Adrenal gland (tissue), 9 donors: ENCODE measurements at regions not wholly inside any gene's neighbourhood (a gene's known extent, or its start where the extent isn't known, plus 50 kb on each side); places are given as distances from the start of the nearest gene placed in this dataset.

Source experiments
- DNase-seq, 7 donors: peaks; one replicate each; pipeline ENCODE4 v3.0.0-alpha.2; 2019 to 2020
- H3K27ac ChIP-seq, 5 donors: fragments of 200-600 bp; sonication (generic) in 4 of 5; 1 replicate in 3 of 5; 2 replicates in 2 of 5; pipeline versions ENCODE4 v1.5.1 to v1.8.0; 2016 to 2020; ENCODE audit warnings: mild to moderate bottlenecking in 1 of 5
- H3K27me3 ChIP-seq: fragments of 200-600 bp; 2 replicates; pipeline ENCODE4 v1.8.0; 2021
- H3K36me3 ChIP-seq, 2 donors: fragments of 200-600 bp; replicated peaks in 1 of 2; 1 replicate in 1 of 2; 2 replicates in 1 of 2; pipeline versions ENCODE4 v1.5.1 to v1.8.0; 2018 to 2022
- H3K4me1 ChIP-seq, 2 donors: fragments of 200-600 bp; replicated peaks in 1 of 2; 1 replicate in 1 of 2; 2 replicates in 1 of 2; pipeline versions ENCODE4 v1.5.1 to v1.8.0; 2018 to 2021
- H3K4me3 ChIP-seq, 4 donors: fragments of 200-600 bp; sonication (generic) in 3 of 4; one replicate each; pipeline ENCODE4 v1.5.1; 2016 to 2018
- H3K9me3 ChIP-seq, 3 donors: fragments of 200-600 bp; sonication (generic) in 1 of 3; replicated peaks in 1 of 3; 1 replicate in 2 of 3; 2 replicates in 1 of 3; pipeline versions ENCODE4 v1.5.1 to v1.8.0; 2016 to 2021
- POLR2A ChIP-seq, 2 donors: fragments of 450-650 bp; IDR thresholded peaks; one replicate each; pipeline ENCODE4 v1.6.1; 2017; ENCODE audit warnings: antibody characterized with exemption in 2 of 2, mild to moderate bottlenecking in 2 of 2, moderate library complexity in 1 of 2
- WGBS, 4 donors: extraction: QIAGEN DNeasy Blood & Tissue Kit in 2 of 4; methylation state at CpG; one replicate each; pipeline versions ENCODE4 v1.1.5 to v1.1.7; 2013 to 2017; 5-methylcytosine and 5-hydroxymethylcytosine counted together
- intact Hi-C, 2 donors: fragments of 100-400 bp; cut with DNase I; formaldehyde crosslinking; loops; one replicate each; pipeline versions ENCODE4 v1.14.1 to v1.15.0; 2022 to 2023
- TF ChIP-seq, protein P1 (sequence below), 6 experiments: fragments of 450-650 bp in 4 of 6; fragments of 200-600 bp in 2 of 6; sonication (generic) in 1 of 6; IDR thresholded peaks; 1 replicate in 5 of 6; 2 replicates in 1 of 6; pipeline versions ENCODE4 v1.5.1 to v1.8.0; 2016 to 2021; ENCODE audit warnings: antibody characterized with exemption in 6 of 6, mild to moderate bottlenecking in 2 of 6, moderate library complexity in 1 of 6
- donor health status: healthy with polysubstance abuse.
- donor health status: Bipolar disorder and iron deficiency.
- donor health status: DM: yes; HTN: yes; CAD: no.
- donor health status: DM: no; HTN: no; CAD: no.
- donor health status: DM: no; HTN: no; CAD: no.

- no peaks in the 10 kb centered on the region for H3K9me3 ChIP-seq
- no peak overlapping the region for H3K4me3 ChIP-seq
- no peaks in the 10 kb centered on the region for H3K27me3 ChIP-seq
- 91 to 96% (median 93%) methylated on average over 4 of the region's 4 CpGs for WGBS, 4 donors
- TF ChIP-seq POLR2A (IDR thresholded peaks at IDR 0.05), result no peak
- TF ChIP-seq, protein P1, sequence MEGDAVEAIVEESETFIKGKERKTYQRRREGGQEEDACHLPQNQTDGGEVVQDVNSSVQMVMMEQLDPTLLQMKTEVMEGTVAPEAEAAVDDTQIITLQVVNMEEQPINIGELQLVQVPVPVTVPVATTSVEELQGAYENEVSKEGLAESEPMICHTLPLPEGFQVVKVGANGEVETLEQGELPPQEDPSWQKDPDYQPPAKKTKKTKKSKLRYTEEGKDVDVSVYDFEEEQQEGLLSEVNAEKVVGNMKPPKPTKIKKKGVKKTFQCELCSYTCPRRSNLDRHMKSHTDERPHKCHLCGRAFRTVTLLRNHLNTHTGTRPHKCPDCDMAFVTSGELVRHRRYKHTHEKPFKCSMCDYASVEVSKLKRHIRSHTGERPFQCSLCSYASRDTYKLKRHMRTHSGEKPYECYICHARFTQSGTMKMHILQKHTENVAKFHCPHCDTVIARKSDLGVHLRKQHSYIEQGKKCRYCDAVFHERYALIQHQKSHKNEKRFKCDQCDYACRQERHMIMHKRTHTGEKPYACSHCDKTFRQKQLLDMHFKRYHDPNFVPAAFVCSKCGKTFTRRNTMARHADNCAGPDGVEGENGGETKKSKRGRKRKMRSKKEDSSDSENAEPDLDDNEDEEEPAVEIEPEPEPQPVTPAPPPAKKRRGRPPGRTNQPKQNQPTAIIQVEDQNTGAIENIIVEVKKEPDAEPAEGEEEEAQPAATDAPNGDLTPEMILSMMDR (IDR thresholded peaks at IDR 0.05), result no peak
- no peaks in the 10 kb centered on the region for H3K36me3 ChIP-seq
- DNase-seq, result no peak
- intact Hi-C loops, result no loop called here
- H3K27ac ChIP-seq, result no peak overlapping the region
- H3K4me1 ChIP-seq, result peaks cover 0 to under 1% of the 10 kb centered on the region in 2 donors
Observed at GRCh38 chr11:13221722-13222121, 55.9 kb upstream of the BMAL1 start.

- 59 to 95% (median 72%) methylated on average over 3 of the region's 3 CpGs for WGBS, 4 donors
- no peak for TF ChIP-seq POLR2A (IDR thresholded peaks at IDR 0.05)
- TF ChIP-seq, protein P1 (IDR thresholded peaks at IDR 0.05), result no peak
Observed at GRCh38 chr11:13222285-13222684, 55.3 kb upstream of the BMAL1 start.

DNA sequence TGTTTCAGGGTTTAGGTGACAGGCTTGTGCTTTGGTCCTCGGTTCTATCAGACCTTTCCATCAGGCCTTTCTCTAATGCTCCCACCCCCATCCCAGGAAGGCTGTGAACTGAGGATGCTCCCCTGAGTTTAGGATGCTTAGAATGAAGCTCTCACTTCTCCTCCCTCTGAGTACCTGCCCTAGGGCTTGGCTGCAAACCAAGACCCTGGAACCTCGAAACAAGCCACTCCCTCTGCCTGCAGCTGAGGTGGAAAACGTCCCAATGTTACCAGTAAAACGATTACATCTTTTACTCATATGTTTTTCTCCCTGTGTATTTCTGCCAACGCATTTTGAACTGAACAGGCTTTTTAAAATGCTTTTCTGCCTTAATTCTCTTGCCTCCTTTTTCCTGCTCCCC is 54.5 kb upstream of the BMAL1 start:
- no peak for DNase-seq
- no peak overlapping the region for H3K4me3 ChIP-seq
- H3K9me3 ChIP-seq, result no peaks in the 10 kb centered on the region
- H3K36me3 ChIP-seq, result no peaks in the 10 kb centered on the region
- 57 to 67% (median 60%) methylated on average over 5 of the region's 5 CpGs for WGBS, 4 donors
- TF ChIP-seq POLR2A (IDR thresholded peaks at IDR 0.05), result no peak
- TF ChIP-seq, protein P1 (IDR thresholded peaks at IDR 0.05), result no peak
- intact Hi-C loops, result no loop called here
- peak overlapping the region in 1 of 5 donors; percentile 13 for H3K27ac ChIP-seq
- H3K4me1 ChIP-seq, result no peaks in the 10 kb centered on the region
- H3K27me3 ChIP-seq, result no peaks in the 10 kb centered on the region

More at GRCh38 chr11:13222285-13222684, 55.3 kb upstream of the BMAL1 start:
- no peaks in the 10 kb centered on the region for H3K36me3 ChIP-seq
- intact Hi-C loops, result no loop called here
- H3K9me3 ChIP-seq, result no peaks in the 10 kb centered on the region
- no peaks in the 10 kb centered on the region for H3K4me1 ChIP-seq
- H3K27ac ChIP-seq, result peak overlapping the region in 1 of 5 donors; percentile 13
- DNase-seq, result no peak
- no peaks in the 10 kb centered on the region for H3K27me3 ChIP-seq
- no peak overlapping the region for H3K4me3 ChIP-seq

DNA sequence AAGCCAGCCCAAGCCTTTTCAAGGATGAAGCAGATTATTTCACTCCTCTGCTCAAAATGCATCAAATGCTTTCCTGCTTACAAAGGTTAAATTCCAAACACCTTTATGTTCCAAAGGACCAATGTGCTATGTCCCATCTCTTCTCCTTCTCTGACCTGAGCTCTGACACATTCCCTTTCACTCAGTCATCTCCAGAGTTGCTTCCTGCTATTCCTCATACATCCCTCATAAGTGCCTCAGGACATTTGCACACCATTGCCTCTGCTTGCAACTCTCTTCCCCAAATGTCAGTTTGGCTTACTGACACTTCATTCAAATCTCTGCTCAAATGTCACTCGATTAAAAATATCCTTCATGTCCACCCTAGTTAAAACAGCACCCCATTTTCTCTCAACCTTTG is 53.3 kb upstream of the BMAL1 start:
- Histone ChIP-seq H3K27me3 (no peaks in the 10 kb centered on the region), H3K36me3 (no peaks in the 10 kb centered on the region), H3K27ac (no peak overlapping the region), H3K4me3 (no peak overlapping the region), H3K4me1 (no peaks in the 10 kb centered on the region), H3K9me3 (no peaks in the 10 kb centered on the region)
- DNase-seq, result no peak
- 76 to 89% (median 80%) methylated on average over 1 of the region's 1 CpG for WGBS, 4 donors
- intact Hi-C loops, result no loop called here
- TF ChIP-seq, protein P1 (IDR thresholded peaks at IDR 0.05), result no peak
- no peak for TF ChIP-seq POLR2A (IDR thresholded peaks at IDR 0.05)
